ENCODE measurements at regions not wholly inside any gene's neighbourhood (a gene's known extent, or its start where the extent isn't known, plus 50 kb on each side); places are given as distances from the start of the nearest gene placed in this dataset.
A peak's percentile ranks its signal among the peaks of the same experiment; 100 is the strongest.

- no peak for DNase-seq
Observed at GRCh38 chr6:12584631-12585405, 131.7 kb upstream of the PHACTR1 start.

- no peak for DNase-seq
Observed at GRCh38 chr6:12585497-12585958, 131.0 kb upstream of the PHACTR1 start.

- no peak for DNase-seq
Observed at GRCh38 chr6:12586721-12587480, 129.7 kb upstream of the PHACTR1 start.

- no peak for DNase-seq
Observed at GRCh38 chr6:12590901-12591300, 125.7 kb upstream of the PHACTR1 start.

GRCh38 chr6:12592634-12593033 is 123.9 kb upstream of the PHACTR1 start:
- no peak for DNase-seq

GRCh38 chr6:12593771-12594529 is 122.6 kb upstream of the PHACTR1 start:
- no peak for DNase-seq

- no peak for DNase-seq
Observed at GRCh38 chr6:12594530-12594893, 122.1 kb upstream of the PHACTR1 start.

GRCh38 chr6:12595161-12595811 is 121.3 kb upstream of the PHACTR1 start:
- DNase-seq: no peak

GRCh38 chr6:12596731-12597130 is 119.8 kb upstream of the PHACTR1 start:
- no peak for DNase-seq

- no peak for DNase-seq
Observed at GRCh38 chr6:12598919-12599318, 117.6 kb upstream of the PHACTR1 start.

- DNase-seq: no peak
Observed at GRCh38 chr6:12601881-12602280, 114.7 kb upstream of the PHACTR1 start.

- no peak for DNase-seq
Observed at GRCh38 chr6:12602342-12602741, 114.2 kb upstream of the PHACTR1 start.

- peak; percentile 31 for DNase-seq
Observed at GRCh38 chr6:12602951-12603672, 113.5 kb upstream of the PHACTR1 start.

- DNase-seq: no peak
Observed at GRCh38 chr6:12603673-12604049, 112.9 kb upstream of the PHACTR1 start.

- peak; percentile 43 for DNase-seq
Observed at GRCh38 chr6:12605888-12606345, 110.7 kb upstream of the PHACTR1 start.

GRCh38 chr6:12606616-12607015 is 110.0 kb upstream of the PHACTR1 start:
- DNase-seq: no peak

- no peak for DNase-seq
Observed at GRCh38 chr6:12608016-12608860, 108.3 kb upstream of the PHACTR1 start.

- no peak for DNase-seq
Observed at GRCh38 chr6:12608874-12609273, 107.7 kb upstream of the PHACTR1 start.

GRCh38 chr6:12609751-12610150 is 106.8 kb upstream of the PHACTR1 start:
- DNase-seq: no peak

- no peak for DNase-seq
Observed at GRCh38 chr6:12610862-12611261, 105.7 kb upstream of the PHACTR1 start.
